Fibroblast of skin of right quadriceps (primary cell): ENCODE measurements at regions not wholly inside any gene's neighbourhood (a gene's known extent, or its start where the extent isn't known, plus 50 kb on each side); places are given as distances from the start of the nearest gene placed in this dataset.

ENCODE experiments used
- DNase-seq: peaks from one replicate; pipeline ENCODE4 v3.0.0-alpha.2; 2013

DNA sequence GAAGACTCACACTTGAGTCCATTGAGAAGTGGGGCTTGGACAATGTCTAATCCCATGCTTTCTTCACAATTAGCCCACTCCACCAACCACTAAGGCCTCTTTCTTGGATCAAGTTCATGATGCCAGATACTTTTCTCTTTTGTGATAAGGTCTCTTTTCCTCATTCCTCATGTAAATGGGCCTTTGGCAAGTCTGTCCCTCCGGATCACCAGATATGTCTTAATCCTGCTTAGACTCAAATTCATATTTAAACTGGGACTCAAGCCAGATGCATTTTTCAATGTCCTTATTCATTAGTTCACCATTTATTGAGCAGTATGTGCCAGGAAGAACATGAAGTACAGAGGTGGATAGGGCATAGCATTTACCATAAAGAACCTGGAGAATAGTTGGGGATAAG lies 671.1 kb downstream of the TBL1XR1 start:
- DNase-seq, result no peak

DNA sequence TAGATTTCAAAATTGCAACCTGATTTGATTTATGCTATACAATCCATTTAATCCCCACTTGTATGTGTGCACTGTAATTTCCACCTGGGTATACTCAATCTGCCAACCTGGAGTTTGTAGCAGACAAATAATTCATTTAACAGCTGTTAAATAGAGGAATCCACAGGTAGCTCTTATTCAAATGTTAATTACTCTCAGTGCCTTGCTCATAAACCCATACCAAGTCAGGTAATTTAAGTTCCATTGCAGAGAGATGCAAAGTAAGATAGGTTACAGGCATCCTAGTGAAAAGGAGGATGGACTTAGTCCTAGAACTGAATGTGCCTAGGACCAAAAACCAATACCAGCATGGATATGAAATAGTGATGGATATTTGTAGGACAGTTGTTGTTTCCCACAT lies 674.2 kb downstream of the TBL1XR1 start:
- DNase-seq, result no peak

DNA sequence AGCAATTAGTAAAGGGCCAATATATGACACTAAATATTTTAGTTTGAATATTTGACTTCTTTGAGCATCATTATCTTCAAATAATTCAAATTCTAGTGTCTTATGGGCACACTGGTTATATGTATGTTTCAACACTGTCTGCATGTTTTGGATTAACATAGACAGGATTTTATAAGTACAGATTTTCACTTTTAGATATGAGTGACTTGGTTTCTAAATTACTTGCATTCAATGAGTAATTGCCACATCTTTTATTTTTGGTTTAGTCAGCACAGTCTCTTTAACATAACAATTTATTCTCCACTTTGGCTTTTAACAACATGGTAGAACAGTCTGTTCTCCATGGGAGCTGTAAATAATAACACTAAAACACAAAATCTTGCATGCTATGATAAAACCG lies 674.8 kb downstream of the TBL1XR1 start:
- no peak for DNase-seq

DNA sequence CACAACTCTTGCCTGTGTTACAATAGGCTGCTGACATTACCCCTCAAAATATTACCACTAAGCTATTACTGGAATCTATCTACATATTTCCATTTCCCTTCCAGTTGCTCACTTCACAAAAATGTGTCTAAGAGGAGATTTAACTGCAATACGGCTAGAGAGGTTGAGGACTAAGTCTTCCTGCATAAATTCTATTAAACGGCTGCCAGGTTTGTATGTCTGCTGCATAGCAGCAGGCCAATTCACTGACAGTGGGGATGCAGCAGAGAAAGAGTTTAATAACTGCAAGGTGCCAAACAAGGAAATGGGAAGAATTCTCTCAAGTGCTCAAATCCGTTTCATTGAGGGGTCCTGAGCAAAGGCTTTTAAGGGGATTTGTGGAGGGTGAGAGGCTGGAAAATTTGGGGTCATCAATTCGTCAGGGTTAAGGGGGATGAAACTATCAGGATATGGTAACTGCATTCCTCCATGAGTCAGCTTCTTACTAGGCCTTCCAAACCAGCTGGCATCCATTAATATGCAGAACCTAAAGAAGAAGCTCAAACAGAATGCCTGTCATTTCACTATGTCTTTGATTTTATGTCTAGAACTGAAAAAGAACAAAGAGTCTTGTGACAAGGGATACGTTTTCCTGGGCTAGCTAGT lies 675.6 kb downstream of the TBL1XR1 start:
- DNase-seq, result peak; percentile 91

DNA sequence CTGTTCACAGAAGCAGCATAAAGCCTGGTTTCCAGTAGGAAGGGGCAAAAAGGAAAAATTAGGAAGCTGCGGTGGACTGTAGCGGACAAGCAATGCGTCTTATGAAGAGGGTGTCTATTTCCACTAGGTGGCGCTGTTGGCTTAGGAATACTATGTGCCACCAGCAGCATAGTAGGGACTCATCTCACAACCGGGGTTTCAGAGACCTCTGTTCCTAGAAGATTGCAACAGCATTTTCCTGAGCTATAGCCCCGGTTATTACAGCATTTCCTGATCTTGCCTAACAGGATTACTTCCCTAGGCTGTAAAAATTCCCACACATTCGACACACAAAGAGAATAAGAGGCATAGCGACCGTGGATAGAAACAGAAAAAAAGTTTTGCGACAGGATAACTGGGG lies 683.0 kb downstream of the TBL1XR1 start:
- DNase-seq, result peak; percentile 28

DNA sequence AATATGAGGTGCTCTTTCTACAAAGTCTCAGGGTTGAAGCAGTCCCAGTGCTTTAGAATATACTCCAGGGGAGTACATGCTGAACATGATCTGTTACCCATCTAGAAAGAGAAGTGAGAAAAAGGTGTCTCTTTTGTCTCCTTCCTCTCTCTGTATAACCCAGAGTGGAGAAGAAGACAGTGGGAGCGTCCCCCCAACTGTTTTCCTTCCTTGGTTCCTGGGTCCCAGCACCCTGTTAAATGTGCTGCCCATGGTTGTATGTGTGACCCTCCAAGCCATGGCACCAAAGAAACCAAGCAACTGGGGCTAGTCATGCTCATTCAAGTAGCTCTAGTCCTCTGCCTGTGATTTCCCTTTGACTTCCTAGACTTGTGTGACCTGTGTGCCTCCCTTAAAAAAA lies 683.7 kb downstream of the TBL1XR1 start:
- peak; percentile 19 for DNase-seq

DNA sequence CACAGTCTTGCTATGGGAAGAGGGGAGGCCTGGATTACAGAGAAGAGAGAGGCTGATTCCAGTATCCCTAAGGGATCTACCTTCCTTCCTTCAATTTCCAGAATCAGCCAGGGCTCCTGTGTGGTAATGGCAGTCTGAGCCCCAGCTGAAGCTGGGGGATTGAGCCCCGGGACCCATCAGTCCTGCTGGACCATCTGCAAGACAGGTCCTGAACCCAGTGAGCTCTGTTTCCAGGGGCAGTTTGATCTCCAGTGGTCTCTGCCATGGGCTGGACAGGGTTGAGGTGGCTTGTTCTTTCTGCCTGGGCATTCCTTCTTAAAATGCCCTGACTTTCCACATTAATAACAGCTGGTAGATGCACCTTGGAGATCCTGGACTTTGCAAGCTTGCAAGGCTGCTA lies 685.2 kb downstream of the TBL1XR1 start:
- no peak for DNase-seq

DNA sequence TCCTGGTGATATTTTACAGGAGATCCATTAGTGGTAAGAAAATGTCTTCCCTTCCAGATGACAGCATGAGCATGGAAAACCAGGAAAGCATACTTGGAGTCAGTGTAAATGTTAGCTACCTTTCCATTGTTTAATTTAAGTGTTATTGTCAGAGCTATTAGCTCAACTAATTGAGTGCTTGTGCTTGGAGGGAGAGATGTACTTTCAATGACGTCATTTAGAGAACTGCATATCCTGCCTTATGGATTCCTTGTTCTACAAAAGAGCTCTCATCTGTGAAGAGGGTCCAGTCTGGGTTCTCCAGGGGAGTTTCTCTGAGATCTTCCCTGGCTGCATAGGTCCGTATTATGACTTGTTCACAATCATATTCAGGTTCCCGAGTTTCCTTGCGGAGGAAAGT lies 687.2 kb downstream of the TBL1XR1 start:
- DNase-seq, result no peak

DNA sequence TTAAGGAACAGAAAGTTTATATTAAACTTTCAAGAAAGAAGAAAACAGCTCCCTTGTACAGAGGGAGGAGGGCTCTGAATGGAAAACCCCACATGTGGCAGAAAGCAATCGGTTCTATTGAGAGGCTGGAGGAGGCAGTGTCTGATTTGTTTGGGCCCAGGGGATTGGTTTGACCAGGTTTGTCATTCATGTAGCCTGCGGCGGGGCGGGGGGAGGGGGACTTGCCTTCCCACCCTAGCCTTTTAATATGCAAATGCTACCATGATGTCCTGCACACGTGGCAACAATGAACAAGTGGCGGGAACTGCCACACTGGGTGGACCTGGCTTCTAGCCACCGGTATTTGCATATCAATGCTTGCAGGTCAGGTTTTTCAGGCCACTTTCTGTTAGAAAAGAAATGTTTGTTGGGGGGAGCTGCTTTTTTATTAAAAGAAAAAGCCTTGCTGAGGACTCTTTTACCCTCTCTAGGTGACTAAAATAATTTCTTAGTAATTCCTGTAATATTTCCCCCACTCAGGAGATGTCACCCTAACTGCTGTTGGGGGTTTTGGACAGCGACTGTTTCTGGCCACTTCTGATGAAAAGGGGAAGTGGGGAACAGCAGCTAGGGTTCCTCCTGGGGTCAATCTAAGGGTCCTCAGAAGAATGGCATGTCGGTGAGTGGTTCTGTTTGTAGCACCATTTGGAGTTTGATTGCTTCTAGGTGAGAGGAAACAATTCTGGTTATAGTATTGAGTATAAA lies 691.2 kb downstream of the TBL1XR1 start:
- no peak for DNase-seq

DNA sequence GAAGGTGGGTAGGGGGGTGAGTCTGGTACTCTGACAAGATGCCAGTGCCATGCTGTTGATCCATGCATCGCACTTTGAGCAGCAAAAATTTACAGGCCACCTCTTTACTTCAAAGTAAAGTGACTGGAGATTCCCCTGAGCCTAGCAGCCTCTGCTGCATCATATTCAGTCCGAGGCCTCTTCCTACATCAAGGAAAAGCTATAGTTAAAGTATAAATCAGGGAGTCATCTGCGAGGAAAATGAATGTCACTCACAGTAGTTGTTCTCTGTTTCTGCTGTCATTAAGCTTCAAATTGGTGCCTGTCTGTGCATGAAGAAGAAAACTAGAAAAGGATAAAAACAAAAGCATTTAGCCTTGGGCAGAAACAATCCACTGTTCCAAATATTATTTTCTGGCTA lies 706.2 kb downstream of the TBL1XR1 start:
- no peak for DNase-seq

DNA sequence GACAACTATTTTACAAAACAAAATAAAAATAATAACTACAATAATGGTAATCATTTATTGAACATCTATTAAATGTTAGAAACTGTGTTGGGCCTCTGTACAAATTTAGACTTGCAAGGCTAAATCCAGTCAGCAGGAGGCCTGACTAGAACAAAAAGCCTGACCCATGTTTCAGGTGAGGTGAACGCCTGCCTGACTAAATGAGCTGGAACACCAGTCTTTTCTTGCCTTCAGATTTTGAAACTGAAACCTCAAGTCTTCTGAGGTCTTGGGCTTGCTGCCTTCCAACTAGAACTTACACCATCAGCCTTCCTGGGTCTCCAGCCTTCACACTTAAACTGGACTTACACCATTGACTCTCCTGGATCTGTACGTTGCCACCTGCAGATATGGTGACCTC lies 706.9 kb downstream of the TBL1XR1 start:
- no peak for DNase-seq

DNA sequence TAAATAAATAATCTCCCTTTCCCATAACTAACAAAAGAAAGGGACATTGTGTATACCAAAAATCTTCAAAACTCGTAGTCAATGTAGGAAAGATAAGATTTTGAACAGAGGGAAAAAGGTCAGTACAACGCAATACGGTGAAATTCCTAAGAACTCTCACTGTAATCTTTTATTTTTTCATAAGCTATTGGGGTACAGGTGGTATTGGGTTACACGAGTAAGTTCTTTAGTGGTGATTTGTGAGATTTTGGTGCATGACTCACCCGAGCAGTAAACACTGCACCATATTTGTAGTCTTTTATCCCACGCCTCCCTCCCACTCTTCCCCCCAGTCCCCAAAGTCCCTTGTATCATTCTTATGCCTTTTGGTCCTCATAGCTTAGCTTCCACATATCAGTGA lies 718.0 kb downstream of the TBL1XR1 start:
- no peak for DNase-seq

DNA sequence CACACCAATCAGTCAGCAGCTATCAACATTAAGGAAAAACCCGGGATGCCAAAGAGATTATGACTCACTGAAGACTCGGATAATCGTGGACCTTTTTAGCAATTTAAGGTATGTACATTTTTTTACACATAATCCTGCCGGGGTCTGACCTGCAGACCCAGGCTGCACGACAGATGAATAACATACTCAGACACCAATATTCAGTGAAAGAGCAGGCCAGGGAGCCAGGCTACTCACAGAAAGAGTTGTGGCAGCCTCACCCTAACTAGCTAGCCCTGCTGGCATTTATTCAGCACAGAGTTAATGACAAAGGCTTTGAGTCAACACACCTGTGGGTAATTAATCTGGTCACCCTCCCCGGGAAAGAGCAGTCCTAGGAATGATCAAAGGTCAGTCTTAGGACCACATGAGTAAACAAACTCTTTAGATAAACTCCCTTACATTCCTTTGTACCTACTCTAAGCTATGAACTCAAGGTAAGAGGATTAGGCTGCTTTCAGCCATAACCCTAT lies 727.5 kb downstream of the TBL1XR1 start:
- peak; percentile 9 for DNase-seq

DNA sequence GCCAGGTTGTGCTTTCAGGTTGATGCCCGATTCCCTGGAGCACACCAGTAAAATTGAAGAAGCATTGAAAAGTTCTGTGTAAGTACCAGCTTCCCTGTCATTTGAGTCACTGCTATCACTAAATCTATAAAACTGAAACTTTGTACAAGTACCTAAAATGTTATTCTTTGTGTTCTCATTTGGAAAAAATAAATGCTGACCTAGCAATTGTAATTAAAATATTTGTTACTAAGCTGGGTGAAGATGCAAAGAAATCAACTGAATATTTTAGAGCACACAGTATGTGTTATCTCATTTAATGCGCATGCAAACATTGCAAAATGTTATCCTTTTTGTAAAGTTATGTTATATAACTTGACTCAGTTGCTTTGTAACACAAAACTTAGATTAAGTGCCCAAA lies 733.7 kb downstream of the TBL1XR1 start:
- no peak for DNase-seq

DNA sequence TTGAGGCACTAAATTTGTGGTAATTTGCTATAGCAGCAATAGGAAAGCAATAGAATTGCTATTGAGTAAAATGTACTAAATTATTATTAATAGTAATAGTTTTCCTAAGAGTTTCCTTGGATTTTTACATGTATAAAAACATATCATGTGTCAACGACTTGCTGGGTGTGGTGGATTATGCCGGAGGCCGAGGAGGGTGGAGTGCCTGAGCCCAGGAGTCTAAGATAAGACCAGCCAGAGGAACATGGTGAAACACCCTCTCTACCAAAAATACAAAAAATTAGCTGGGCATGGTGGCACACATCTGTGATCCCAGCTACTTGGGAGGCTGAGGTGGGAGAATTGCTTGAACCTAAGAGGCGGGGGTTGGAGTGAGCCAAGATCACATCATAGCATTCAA lies 749.9 kb downstream of the TBL1XR1 start:
- DNase-seq, result no peak

DNA sequence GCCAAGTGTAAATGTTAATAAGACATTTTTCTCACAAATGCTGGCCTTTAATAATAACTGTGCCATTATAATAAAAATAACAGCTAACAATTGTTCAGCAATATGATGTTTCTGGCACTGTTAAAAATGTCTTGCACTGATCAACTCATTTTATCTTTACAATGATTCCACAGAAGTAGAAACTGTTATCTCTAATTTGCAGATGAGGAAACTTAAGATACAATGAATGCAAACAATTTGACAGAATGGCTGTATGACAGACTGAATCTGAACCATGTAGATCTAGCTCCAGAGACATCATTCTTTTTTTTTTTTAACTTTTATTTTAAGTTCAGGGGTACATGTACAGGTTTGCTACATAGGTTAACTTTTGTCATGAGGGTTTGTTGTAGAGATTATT lies 755.0 kb downstream of the TBL1XR1 start:
- no peak for DNase-seq

DNA sequence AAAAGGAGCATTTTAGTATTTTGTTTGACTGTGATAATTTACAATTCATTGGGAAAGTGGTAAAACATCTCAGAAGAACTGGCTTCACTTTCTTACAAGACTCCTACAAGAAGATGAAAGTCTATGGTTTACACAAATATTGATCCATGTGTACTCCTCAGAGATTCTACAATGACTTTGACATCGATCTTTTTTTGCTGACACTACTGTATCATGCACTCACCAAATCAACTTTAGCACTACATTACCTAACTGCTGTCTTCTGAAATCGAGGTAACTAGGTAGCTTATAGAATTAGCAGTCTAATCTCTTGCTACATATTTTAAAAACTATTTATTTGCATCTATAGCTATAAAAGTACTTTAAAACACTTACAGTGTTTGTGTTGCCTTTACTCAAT lies 757.6 kb downstream of the TBL1XR1 start:
- no peak for DNase-seq

DNA sequence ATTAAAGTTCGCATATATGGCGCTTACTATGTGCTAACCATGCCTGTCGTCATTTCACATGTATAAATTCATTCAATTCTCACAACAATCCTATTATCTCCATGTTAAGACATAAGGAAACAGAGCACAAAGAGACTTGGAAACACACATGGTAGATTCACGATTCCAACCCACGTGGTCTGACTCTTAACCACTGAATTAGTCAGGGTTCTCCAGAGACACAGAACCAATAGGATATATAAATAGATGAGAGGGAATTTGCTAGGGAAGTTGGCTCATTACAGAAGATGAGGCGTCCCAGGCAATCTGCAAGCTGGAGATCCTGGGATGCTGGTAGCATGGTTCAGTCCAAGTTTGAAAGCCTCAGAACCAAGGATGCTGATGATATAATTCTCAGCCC lies 765.3 kb downstream of the TBL1XR1 start:
- DNase-seq, result peak; percentile 52

DNA sequence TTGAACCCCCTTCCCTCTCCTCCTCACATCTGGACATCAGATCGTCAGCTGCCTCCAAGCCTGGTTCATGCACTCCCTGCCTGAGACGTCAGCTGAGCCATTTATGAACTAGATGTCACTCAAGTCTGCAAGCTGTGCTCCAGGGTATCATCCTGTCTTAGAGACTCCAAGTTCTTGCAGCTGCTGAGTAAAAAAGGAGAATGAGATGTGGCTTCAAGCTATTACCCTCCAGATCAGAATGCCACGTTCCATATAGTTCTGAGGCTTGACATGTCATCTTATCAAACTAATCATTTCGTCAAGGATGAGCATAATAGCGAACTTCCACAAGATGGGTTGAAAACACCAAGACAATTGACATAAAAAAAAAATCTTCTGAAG lies 766.3 kb downstream of the TBL1XR1 start:
- no peak for DNase-seq

DNA sequence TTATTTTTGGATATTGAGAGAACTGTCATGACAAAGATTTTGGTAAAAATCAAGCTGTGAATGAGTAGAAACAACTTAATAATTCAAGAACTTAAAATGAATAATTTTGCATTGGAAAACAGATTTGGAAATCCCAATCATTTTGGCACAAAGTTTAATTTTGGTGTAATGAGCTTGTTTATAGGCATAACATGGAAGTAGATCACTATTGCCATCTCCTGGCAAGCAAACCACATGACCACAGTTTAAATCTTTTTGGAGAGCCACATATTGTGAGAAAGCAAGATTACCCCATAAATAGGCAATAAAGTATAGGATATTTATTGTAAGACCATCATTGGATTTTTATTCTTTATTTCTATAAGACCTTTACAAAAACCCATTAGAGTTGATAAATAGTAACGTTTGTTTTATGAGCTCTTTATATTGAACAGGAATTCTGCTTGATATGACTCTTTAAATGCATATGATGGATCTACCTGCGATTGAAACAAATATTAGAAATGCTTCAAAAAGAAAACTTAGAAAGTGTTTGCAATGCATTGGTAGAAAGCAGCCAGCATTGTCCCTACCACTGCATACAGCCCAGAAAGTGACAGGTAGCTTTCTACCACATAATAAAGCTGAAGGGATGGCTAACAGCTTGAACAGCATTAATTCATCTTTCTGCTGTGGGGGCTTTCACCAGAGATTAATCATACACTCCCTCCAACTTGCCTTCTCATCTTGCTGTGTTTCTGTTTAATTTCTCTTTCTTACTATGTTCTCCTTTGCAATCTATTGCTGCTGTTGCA lies 766.8 kb downstream of the TBL1XR1 start:
- peak; percentile 60 for DNase-seq

DNA sequence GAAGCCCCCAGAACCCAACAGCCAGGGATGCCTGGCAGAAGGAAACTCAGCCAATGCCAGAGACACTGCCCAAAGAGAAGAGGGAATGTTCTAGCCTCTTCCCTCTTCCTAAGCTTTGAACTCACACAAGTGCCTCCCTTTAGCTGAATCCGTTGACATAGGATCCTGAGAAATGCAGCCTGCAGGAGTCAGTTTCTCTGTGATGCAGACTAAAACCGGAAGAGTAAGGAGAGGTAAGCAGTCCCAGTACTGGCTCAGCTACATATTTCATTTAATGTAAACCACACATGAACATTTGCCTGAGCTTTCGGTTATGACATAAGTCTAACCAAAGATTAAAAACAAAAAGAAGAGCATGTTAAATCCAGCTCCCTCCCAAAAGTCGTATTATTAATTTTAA lies 768.7 kb downstream of the TBL1XR1 start:
- peak; percentile 15 for DNase-seq

DNA sequence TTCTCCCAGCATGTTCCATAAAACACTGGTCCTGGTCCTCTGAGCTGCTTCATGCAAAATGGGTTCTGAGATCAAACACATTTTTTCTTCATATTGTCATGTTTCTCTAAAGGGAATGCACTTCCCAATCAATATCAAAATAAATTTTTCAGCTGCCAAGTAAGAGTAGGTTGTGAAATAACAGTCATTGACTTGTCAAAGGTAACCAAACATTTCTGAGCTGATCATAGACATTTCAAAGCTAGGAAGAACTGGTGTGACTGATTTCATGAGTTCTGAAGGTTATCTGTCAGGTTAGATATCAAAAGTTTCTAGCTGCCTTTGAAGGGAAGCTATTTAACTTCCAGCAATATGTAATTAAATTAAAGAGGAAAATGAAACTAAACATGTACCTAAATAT lies 770.9 kb downstream of the TBL1XR1 start:
- DNase-seq, result no peak

DNA sequence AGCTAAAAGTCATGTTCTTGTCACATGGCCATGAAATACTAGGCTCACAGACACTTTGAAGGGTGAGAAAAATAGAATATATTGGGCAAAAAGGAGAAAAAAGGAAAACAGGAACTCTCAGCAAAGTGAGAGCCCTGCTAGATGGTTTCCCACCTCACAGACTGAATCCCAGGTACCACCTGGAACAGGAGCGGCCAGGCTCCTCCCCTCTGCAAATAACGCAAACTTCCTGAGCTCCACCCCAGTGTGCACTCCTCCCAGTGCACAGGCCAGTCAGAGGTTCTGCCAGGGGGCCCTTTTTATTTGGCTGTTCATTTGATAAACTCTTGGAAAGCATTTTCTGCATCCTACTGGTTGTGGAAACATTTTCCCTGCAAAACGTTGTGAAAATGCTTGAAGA lies 780.4 kb downstream of the TBL1XR1 start:
- DNase-seq, result no peak
